WTC11 (cell line): ENCODE measurements at regions not wholly inside any gene's neighbourhood (a gene's known extent, or its start where the extent isn't known, plus 50 kb on each side); places are given as distances from the start of the nearest gene placed in this dataset.

Experiments used
- CREB1 ChIP-seq: sonication (generic); formaldehyde crosslinking; IDR thresholded peaks from 2 replicates; pipeline ENCODE4 v1.8.0; 2023; ENCODE audit warnings: mild to moderate bottlenecking, missing genetic modification reagents
- ZBTB21 ChIP-seq: sonication (generic); formaldehyde crosslinking; IDR thresholded peaks from 2 replicates; pipeline ENCODE4 v1.8.1; 2023; ENCODE audit warnings: mild to moderate bottlenecking, missing genetic modification reagents, borderline replicate concordance
- ZNF121 ChIP-seq: sonication (generic); formaldehyde crosslinking; IDR thresholded peaks from 2 replicates; pipeline ENCODE4 v1.8.0; 2023; ENCODE audit warnings: missing genetic modification reagents
- TF ChIP-seq, protein P1 (sequence below): fragments of 200-600 bp; IDR thresholded peaks from 2 replicates; pipeline ENCODE4 v1.8.0; 2022; ENCODE audit warnings: antibody characterized with exemption
- TF ChIP-seq, protein P2 (sequence below): sonication (generic); formaldehyde crosslinking; IDR thresholded peaks from 2 replicates; pipeline ENCODE4 v1.8.0; 2022; ENCODE audit warnings: mild to moderate bottlenecking, missing genetic modification reagents

DNA sequence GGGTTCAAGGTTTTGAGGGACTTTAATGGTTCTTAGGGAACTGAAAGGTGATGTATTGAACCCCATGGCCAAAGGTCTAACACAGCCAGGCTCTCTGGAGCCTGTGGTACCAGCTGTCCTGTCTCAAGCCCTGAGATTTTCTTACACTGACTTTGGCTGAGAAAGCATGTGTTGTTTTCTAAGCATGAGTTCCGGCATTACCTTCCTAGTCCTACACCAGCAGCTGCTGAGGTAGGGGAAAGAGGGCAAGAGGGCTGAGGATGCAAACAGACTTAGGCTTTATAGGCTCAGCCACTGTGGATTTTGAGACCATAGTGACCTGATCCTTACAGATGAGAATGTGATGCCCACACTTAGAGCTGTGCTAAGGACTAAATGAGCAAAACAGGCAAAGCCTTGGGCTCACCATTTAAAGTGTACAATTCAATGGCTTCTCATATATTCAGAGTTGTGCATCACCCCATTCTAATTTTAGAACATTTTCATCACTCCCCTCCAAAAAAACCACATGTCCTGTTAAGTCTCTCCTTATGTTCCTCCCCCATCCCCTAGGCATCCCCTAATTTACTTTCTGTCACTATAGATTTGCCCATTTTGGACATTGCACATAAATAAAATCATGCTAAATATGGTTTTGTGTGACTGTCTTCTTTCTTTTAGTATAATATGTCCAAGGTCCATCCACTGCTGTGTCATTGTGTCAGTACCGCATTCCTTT, 99.7 kb upstream of the OTOS start:
- TF ChIP-seq CREB1 (no peak), ZNF121 (CRISPR knock-in tag) (no peak), ZBTB21 (no peak)
- TF ChIP-seq, protein P1, sequence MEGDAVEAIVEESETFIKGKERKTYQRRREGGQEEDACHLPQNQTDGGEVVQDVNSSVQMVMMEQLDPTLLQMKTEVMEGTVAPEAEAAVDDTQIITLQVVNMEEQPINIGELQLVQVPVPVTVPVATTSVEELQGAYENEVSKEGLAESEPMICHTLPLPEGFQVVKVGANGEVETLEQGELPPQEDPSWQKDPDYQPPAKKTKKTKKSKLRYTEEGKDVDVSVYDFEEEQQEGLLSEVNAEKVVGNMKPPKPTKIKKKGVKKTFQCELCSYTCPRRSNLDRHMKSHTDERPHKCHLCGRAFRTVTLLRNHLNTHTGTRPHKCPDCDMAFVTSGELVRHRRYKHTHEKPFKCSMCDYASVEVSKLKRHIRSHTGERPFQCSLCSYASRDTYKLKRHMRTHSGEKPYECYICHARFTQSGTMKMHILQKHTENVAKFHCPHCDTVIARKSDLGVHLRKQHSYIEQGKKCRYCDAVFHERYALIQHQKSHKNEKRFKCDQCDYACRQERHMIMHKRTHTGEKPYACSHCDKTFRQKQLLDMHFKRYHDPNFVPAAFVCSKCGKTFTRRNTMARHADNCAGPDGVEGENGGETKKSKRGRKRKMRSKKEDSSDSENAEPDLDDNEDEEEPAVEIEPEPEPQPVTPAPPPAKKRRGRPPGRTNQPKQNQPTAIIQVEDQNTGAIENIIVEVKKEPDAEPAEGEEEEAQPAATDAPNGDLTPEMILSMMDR = no peak
- TF ChIP-seq, protein P2, sequence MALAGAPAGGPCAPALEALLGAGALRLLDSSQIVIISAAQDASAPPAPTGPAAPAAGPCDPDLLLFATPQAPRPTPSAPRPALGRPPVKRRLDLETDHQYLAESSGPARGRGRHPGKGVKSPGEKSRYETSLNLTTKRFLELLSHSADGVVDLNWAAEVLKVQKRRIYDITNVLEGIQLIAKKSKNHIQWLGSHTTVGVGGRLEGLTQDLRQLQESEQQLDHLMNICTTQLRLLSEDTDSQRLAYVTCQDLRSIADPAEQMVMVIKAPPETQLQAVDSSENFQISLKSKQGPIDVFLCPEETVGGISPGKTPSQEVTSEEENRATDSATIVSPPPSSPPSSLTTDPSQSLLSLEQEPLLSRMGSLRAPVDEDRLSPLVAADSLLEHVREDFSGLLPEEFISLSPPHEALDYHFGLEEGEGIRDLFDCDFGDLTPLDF = no peak
